GM10248 (cell line): ENCODE measurements at regions not wholly inside any gene's neighbourhood (a gene's known extent, or its start where the extent isn't known, plus 50 kb on each side); places are given as distances from the start of the nearest gene placed in this dataset.

ENCODE experiments used
- CTCF ChIA-PET: fragments of 300-600 bp; sonication (Branson Sonifier 250); formaldehyde crosslinking; extraction: SDS; loops from one replicate; lab custom pipeline; 2021; ENCODE audit warnings: antibody characterized with exemption; lab: Yijun Ruan, JAX
- POLR2A ChIA-PET: fragments of 350-650 bp; sonication (Branson Sonifier 250); formaldehyde crosslinking; extraction: SDS; loops from one replicate; lab custom pipeline; 2020; ENCODE audit warnings: antibody characterized with exemption; lab: Yijun Ruan, JAX
- DNase-seq: peaks from one replicate; pipeline ENCODE4 v3.0.0; 2012; ENCODE audit errors: extremely low spot score
- TF ChIP-seq, protein P1 (sequence below): IDR thresholded peaks from 2 replicates; pipeline ENCODE4 v1.5.1; 2012; ENCODE audit warnings: mild to moderate bottlenecking, low read depth; ENCODE audit errors: extremely low read depth, missing control alignments, control extremely low read depth

DNA sequence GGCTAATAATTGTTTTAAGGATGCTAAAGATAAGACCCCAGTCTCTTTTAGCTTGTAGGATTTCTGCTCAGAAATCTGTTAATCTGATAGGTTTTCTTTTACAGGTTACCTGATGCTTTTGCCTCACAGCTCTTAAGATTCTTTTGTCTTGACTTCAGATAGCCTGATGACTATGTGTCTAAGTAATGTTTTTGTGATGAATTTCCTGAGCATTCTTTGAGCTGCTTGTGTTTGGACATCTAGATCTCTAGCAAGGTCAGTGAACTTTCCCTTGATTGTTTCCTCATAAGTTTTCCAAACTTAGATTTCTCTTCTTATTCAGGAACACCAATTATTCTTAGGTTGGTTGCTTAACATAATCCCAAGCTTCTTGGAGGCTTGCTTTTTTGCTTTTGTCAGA is 104.1 kb downstream of the ZNF518B start:
- POLR2A ChIA-PET: no interaction called here
- no peak for DNase-seq
- CTCF ChIA-PET: interaction anchor here (1.2 to 2.1 kb wide), 2 partner anchors 10 to 195 kb away, joined by 3 to 5 read pairs; no protein-coding TSS in a partner anchor
- TF ChIP-seq, protein P1, sequence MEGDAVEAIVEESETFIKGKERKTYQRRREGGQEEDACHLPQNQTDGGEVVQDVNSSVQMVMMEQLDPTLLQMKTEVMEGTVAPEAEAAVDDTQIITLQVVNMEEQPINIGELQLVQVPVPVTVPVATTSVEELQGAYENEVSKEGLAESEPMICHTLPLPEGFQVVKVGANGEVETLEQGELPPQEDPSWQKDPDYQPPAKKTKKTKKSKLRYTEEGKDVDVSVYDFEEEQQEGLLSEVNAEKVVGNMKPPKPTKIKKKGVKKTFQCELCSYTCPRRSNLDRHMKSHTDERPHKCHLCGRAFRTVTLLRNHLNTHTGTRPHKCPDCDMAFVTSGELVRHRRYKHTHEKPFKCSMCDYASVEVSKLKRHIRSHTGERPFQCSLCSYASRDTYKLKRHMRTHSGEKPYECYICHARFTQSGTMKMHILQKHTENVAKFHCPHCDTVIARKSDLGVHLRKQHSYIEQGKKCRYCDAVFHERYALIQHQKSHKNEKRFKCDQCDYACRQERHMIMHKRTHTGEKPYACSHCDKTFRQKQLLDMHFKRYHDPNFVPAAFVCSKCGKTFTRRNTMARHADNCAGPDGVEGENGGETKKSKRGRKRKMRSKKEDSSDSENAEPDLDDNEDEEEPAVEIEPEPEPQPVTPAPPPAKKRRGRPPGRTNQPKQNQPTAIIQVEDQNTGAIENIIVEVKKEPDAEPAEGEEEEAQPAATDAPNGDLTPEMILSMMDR: no peak

DNA sequence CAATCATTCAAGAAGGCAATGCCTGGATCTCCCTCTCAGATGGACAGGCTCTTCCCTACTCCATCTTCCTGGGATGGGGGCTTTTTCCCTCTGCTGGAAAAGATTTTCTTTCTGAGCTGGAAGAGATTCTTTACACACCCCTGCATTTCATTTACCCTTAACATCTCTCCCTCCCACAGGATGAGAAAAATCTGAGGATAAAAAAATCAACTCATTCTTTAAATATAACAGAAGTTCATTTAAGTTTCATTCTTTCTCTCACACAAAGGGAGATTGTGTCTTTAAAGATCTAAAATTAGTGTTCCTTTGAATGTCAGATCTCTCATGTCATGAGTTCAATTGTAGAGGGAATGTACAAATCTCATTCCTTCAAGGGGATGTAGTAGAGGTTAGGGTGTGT is 109.0 kb downstream of the ZNF518B start:
- ChIA-PET POLR2A (no interaction called here), CTCF (no interaction called here)
- DNase-seq: no peak
- TF ChIP-seq, protein P1: no peak

DNA sequence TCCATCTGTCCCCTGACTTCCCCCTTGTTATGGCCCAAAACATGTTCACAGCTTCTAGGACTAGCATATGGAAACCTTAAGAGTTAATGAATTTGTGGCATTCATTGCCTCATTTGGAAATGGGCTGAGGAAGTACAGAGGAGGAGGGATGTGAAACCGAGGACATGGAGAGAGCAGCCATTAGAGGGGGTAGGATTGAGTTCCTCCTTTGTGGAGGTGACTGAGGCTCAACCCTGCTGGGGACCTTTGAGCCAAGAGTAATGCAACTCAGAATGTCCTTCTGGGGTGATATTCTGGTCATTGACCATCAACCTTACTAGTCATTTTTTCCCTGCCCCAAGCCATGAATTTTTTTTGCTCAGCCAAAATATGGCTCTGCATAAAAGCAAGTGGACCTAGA is 109.4 kb downstream of the ZNF518B start:
- ChIA-PET POLR2A (no interaction called here), CTCF (no interaction called here)
- DNase-seq: no peak

DNA sequence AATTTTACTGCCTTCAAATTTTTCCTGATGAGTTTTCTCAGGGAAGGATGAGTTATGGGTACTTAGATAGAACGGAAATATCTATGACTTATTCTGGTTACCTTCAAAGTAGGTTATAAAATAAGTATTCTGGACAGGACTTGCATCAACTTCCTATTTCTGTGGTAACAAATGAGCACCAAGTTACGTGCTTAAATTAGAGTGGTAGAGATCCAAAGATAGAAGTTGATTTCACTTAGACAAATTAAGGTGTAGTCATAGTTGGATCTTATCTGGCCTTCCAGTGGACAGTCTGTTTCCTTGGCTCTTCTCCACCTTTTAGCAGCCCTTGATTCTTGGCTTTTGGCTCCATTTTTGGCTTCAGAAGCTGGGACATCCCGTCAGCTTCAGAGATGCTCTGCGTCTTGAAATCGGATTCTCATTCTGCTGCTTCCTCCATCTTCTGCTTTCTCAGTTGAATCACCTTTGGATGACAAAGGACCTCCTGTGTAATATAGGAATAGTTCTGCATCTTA is 109.9 kb downstream of the ZNF518B start:
- DNase-seq: no peak
- ChIA-PET CTCF (no interaction called here), POLR2A (no interaction called here)
- TF ChIP-seq, protein P1: no peak

More for the DNA sequence above, 109.4 kb downstream of the ZNF518B start:
- TF ChIP-seq, protein P1: no peak

DNA sequence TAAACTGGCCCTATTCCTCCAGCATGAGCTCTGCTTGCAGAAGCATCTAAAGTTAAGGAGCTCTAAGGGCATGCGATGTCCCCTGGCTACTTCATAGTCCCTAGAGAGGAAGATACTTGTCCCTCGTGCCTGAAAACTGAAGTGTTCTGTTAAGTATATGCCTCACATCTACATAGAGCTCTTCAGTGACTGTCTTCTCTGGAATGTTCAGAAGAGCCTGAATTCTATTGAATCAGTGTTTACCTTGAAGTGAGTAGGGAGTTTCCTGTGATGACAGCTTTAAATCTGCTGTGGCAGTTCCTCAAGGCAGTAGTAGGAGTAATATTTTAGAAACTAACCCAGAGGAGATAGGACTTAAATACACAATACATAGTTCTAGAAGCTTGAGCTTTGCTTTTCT is 111.2 kb downstream of the ZNF518B start:
- TF ChIP-seq, protein P1: no peak
- POLR2A ChIA-PET: no interaction called here
- CTCF ChIA-PET: interaction anchor here (1.2 kb wide), 1 partner anchor 9 kb away, joined by 3 read pairs; no protein-coding TSS in a partner anchor
- no peak for DNase-seq

DNA sequence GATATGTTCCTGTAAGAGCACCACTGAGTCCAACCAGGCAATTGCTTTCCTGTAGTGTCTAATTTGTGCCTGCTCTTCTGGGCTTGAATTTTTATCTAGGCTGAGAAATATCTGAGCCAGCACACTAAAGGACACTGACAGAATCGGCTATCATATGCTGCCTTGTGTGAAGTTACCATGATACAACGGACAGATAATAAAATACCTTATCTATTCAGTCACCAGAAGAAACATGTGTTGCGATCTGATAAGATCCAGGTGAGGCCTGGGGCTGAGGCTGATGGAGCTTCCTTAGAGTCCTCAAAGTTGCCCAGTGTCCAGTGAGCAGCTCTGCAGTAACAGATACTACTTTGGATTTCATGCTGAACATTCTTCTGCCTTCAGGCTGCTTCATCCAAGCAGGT is 111.8 kb downstream of the ZNF518B start:
- ChIA-PET POLR2A (no interaction called here), CTCF (interaction anchor here (1.2 kb wide), 1 partner anchor 8 kb away, joined by 3 read pairs; no protein-coding TSS in a partner anchor)
- DNase-seq: no peak
- TF ChIP-seq, protein P1: no peak
